NCI-H460 (cell line): ENCODE measurements at regions not wholly inside any gene's neighbourhood (a gene's known extent, or its start where the extent isn't known, plus 50 kb on each side); places are given as distances from the start of the nearest gene placed in this dataset.

Experiments
- DNase-seq: peaks from one replicate; pipeline ENCODE4 v3.0.0-alpha.2; 2016; ENCODE audit warnings: low read depth; ENCODE audit errors: extremely low read depth

- DNase-seq: no peak
Measured at GRCh38 chr18:55830544-55830943, 242.6 kb upstream of the TCF4 start.

GRCh38 chr18:55821219-55821618, 233.2 kb upstream of the TCF4 start:
- no peak for DNase-seq

GRCh38 chr18:55819448-55819847, 231.5 kb upstream of the TCF4 start:
- no peak for DNase-seq

- DNase-seq: no peak
Measured at GRCh38 chr18:55818284-55818683, 230.3 kb upstream of the TCF4 start.

- DNase-seq: peak; percentile 24
Measured at GRCh38 chr18:55811925-55812324, 223.9 kb upstream of the TCF4 start.

- DNase-seq: no peak
Measured at GRCh38 chr18:55805666-55806065, 217.7 kb upstream of the TCF4 start.

GRCh38 chr18:55795101-55795669, 207.2 kb upstream of the TCF4 start:
- DNase-seq: no peak

- DNase-seq: no peak
Measured at GRCh38 chr18:55794288-55795052, 206.5 kb upstream of the TCF4 start.

- no peak for DNase-seq
Measured at GRCh38 chr18:55790296-55790695, 202.3 kb upstream of the TCF4 start.

GRCh38 chr18:55787536-55788073, 199.6 kb upstream of the TCF4 start:
- DNase-seq: no peak

- DNase-seq: no peak
Measured at GRCh38 chr18:55786651-55787272, 198.8 kb upstream of the TCF4 start.

- no peak for DNase-seq
Measured at GRCh38 chr18:55783921-55784320, 195.9 kb upstream of the TCF4 start.

- no peak for DNase-seq
Measured at GRCh38 chr18:55781481-55781957, 193.5 kb upstream of the TCF4 start.

GRCh38 chr18:55780586-55781071, 192.6 kb upstream of the TCF4 start:
- no peak for DNase-seq

GRCh38 chr18:55779691-55780585, 191.9 kb upstream of the TCF4 start:
- no peak for DNase-seq

- no peak for DNase-seq
Measured at GRCh38 chr18:55778788-55779690, 191.0 kb upstream of the TCF4 start.

- no peak for DNase-seq
Measured at GRCh38 chr18:55777666-55778304, 189.8 kb upstream of the TCF4 start.

GRCh38 chr18:55775972-55776371, 188.0 kb upstream of the TCF4 start:
- DNase-seq: no peak

GRCh38 chr18:55774505-55774904, 186.5 kb upstream of the TCF4 start:
- DNase-seq: no peak
